GM23338 (cell line): ENCODE measurements at regions not wholly inside any gene's neighbourhood (a gene's known extent, or its start where the extent isn't known, plus 50 kb on each side); places are given as distances from the start of the nearest gene placed in this dataset.
"Not testable (repeated sequence)": the region's sequence is repeated elsewhere in the genome, so short reads cannot be mapped to it uniquely, and the experiment has no call there.

ENCODE experiments used
- ATAC-seq: fragments of 200-7000 bp; cut with Tn5 transposase; 3 replicates; pipeline ENCODE4 v1.9.1; 2020
- DNase-seq: peaks from one replicate; pipeline ENCODE4 v3.0.0-alpha.2; 2015; ENCODE audit warnings: low spot score
- H2AFZ ChIP-seq: fragments of 200-600 bp; sonication (generic); 2 replicates; pipeline ENCODE4 v1.8.0; 2016; ENCODE audit warnings: antibody characterized with exemption, mild to moderate bottlenecking, moderate library complexity
- H3F3A ChIP-seq: fragments of 200-600 bp; sonication (generic); replicated peaks from 2 replicates; pipeline ENCODE4 v1.8.0; 2017; ENCODE audit warnings: antibody characterized with exemption, mixed run types, low read depth
- H3K27ac ChIP-seq: fragments of 200-600 bp; sonication (generic); 2 replicates; pipeline ENCODE4 v1.6.1; 2016; ENCODE audit warnings: low read depth
- H3K27me3 ChIP-seq: fragments of 200-600 bp; sonication (generic); 2 replicates; pipeline ENCODE4 v1.8.0; 2016; ENCODE audit warnings: mild to moderate bottlenecking, mixed run types, moderate library complexity; ENCODE audit not compliant: insufficient read depth
- H3K36me3 ChIP-seq: fragments of 200-600 bp; sonication (generic); 2 replicates; pipeline ENCODE4 v1.8.0; 2016; ENCODE audit warnings: mild to moderate bottlenecking; ENCODE audit not compliant: insufficient read depth
- H3K4me1 ChIP-seq: fragments of 200-600 bp; sonication (generic); 2 replicates; pipeline ENCODE4 v1.8.0; 2016; ENCODE audit warnings: mild to moderate bottlenecking, moderate library complexity; ENCODE audit not compliant: insufficient read depth
- H3K4me2 ChIP-seq: fragments of 200-600 bp; sonication (generic); 2 replicates; pipeline ENCODE4 v1.7.1; 2017; ENCODE audit warnings: mixed run types
- H3K4me3 ChIP-seq: fragments of 200-600 bp; sonication (generic); 2 replicates; pipeline ENCODE4 v1.6.1; 2016; ENCODE audit warnings: mixed run types
- H3K79me2 ChIP-seq: fragments of 200-600 bp; sonication (generic); replicated peaks from 2 replicates; pipeline ENCODE4 v1.8.0; 2017; ENCODE audit warnings: mild to moderate bottlenecking; ENCODE audit not compliant: insufficient read depth
- H3K9me2 ChIP-seq: fragments of 200-600 bp; sonication (generic); 2 replicates; pipeline ENCODE4 v1.8.0; 2017; ENCODE audit not compliant: insufficient read depth
- H4K20me1 ChIP-seq: fragments of 200-600 bp; sonication (generic); replicated peaks from 2 replicates; pipeline ENCODE4 v1.8.0; 2017; ENCODE audit warnings: mild to moderate bottlenecking; ENCODE audit not compliant: insufficient read depth
- H3K27ac Mint-ChIP-seq: 2 replicates; pipeline ENCODE4 v1.8.0; 2020; ENCODE audit warnings: inconsistent platforms, mild to moderate bottlenecking, moderate library complexity, mixed read lengths
- H3K27me3 Mint-ChIP-seq: 3 replicates; pipeline ENCODE4 v1.8.0; 2022; ENCODE audit warnings: low read depth, mild to moderate bottlenecking, moderate library complexity, mixed read lengths, inconsistent platforms; ENCODE audit not compliant: insufficient read depth, poor library complexity
- H3K36me3 Mint-ChIP-seq: 3 replicates; pipeline ENCODE4 v1.8.0; 2021; ENCODE audit warnings: low read depth, mild to moderate bottlenecking, inconsistent platforms, moderate library complexity, mixed read lengths
- H3K4me1 Mint-ChIP-seq: 3 replicates; pipeline ENCODE4 v1.8.0; 2020; ENCODE audit warnings: mild to moderate bottlenecking, inconsistent platforms, mixed read lengths
- H3K4me3 Mint-ChIP-seq: 3 replicates; pipeline ENCODE4 v1.8.0; 2021; ENCODE audit warnings: moderate library complexity, mild to moderate bottlenecking, inconsistent platforms, mixed read lengths
- H3K9me3 Mint-ChIP-seq: 3 replicates; pipeline ENCODE4 v1.8.0; 2020; ENCODE audit warnings: moderate library complexity, mild to moderate bottlenecking, inconsistent platforms, mixed read lengths
- ETS1 ChIP-seq: IDR thresholded peaks from 2 replicates; pipeline ENCODE4 v1.6.1; 2016; ENCODE audit warnings: antibody characterized with exemption
- STAT1 ChIP-seq: IDR thresholded peaks from one replicate; pipeline ENCODE4 v1.6.1; 2016; ENCODE audit warnings: antibody characterized with exemption; ENCODE audit not compliant: unreplicated experiment
- ZNF114 ChIP-seq: fragments of 250-450 bp; sonication (Bioruptor Pico); IDR thresholded peaks from 2 replicates; pipeline ENCODE4 v1.5.0; 2020; ENCODE audit warnings: mild to moderate bottlenecking, moderate library complexity
- TF ChIP-seq, protein P1 (sequence below), 2 experiments: fragments of 200-600 bp in 1 of 2; sonication (generic) in 1 of 2; conservative IDR thresholded peaks; 2 replicates each; pipeline versions ENCODE4 v1.5.1 to v1.6.1; 2016 to 2017; ENCODE audit warnings: antibody characterized with exemption in 2 of 2, low read depth in 2 of 2, mild to moderate bottlenecking in 2 of 2, moderate library complexity in 1 of 2

GRCh38 chr4:126922328-126922938 is 710.3 kb upstream of the INTU start:
- not testable (repeated sequence) for H3K27me3 ChIP-seq, H3F3A ChIP-seq, H3K4me3 ChIP-seq, H3K27ac ChIP-seq, H3K9me2 ChIP-seq, DNase-seq, H3K4me3 Mint-ChIP-seq, H2AFZ ChIP-seq, H3K4me1 Mint-ChIP-seq, ATAC-seq, H3K4me2 ChIP-seq, H4K20me1 ChIP-seq, H3K27ac Mint-ChIP-seq, H3K36me3 ChIP-seq, H3K4me1 ChIP-seq, H3K79me2 ChIP-seq
- Mint-ChIP-seq H3K9me3 (peaks cover 27% of the 10 kb centered on the region), H3K36me3 (peaks cover 19% of the 10 kb centered on the region; the same call in 2 of the 3 replicates), H3K27me3 (peaks cover 10% of the 10 kb centered on the region)

DNA sequence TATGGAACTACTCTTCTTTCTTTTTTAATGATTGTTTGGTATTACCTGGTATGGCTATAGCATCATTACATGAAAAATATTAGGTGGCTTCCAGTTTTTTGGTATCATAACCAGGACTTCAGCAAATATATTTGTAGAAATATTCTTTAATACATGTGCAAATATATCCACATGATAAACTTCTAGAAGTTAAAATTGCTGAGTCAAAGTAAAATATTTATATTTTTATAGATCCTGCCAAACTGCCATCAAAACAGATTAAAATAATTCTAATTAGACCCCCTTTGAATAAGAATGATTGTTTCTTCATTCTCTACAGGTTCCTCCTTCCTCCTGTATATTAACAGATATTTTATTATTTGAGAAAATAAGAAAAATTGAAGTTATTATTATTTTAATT is 708.5 kb upstream of the INTU start:
- Mint-ChIP-seq H3K4me3 (no peak overlapping the region), H3K9me3 (peaks cover 27% of the 10 kb centered on the region), H3K4me1 (no peaks in the 10 kb centered on the region), H3K36me3 (peaks cover 19% of the 10 kb centered on the region; the same call in 2 of the 3 replicates), H3K27ac (no peak overlapping the region), H3K27me3 (peaks cover 8% of the 10 kb centered on the region)
- TF ChIP-seq ETS1 (no peak), STAT1 (no peak), ZNF114 (CRISPR knock-in tag) (no peak)
- TF ChIP-seq, protein P1, sequence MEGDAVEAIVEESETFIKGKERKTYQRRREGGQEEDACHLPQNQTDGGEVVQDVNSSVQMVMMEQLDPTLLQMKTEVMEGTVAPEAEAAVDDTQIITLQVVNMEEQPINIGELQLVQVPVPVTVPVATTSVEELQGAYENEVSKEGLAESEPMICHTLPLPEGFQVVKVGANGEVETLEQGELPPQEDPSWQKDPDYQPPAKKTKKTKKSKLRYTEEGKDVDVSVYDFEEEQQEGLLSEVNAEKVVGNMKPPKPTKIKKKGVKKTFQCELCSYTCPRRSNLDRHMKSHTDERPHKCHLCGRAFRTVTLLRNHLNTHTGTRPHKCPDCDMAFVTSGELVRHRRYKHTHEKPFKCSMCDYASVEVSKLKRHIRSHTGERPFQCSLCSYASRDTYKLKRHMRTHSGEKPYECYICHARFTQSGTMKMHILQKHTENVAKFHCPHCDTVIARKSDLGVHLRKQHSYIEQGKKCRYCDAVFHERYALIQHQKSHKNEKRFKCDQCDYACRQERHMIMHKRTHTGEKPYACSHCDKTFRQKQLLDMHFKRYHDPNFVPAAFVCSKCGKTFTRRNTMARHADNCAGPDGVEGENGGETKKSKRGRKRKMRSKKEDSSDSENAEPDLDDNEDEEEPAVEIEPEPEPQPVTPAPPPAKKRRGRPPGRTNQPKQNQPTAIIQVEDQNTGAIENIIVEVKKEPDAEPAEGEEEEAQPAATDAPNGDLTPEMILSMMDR (conservative IDR thresholded peaks at IDR 0.05; ENCODE audit: low read depth in 2 of 2): no peak
- Histone ChIP-seq H3K4me2 (no peak overlapping the region), H3K27ac (no peak overlapping the region), H3K36me3 (no peaks in the 10 kb centered on the region; the same call in 1 of the 2 replicates), H3K4me1 (no peaks in the 10 kb centered on the region), H3K4me3 (no peak overlapping the region), H3K27me3 (no peaks in the 10 kb centered on the region), H3K79me2 (no peaks in the 10 kb centered on the region), H2AFZ (no peak overlapping the region), H4K20me1 (no peaks in the 10 kb centered on the region), H3F3A (no peaks in the 10 kb centered on the region), H3K9me2 (peaks cover 12% of the 10 kb centered on the region)
- ATAC-seq (no peak), DNase-seq (no peak)

- DNase-seq, H2AFZ ChIP-seq, H3K79me2 ChIP-seq, H3K4me2 ChIP-seq, H4K20me1 ChIP-seq, H3K36me3 ChIP-seq, H3F3A ChIP-seq, H3K4me3 ChIP-seq, H3K4me1 ChIP-seq, H3K27ac Mint-ChIP-seq, H3K4me3 Mint-ChIP-seq, H3K4me1 Mint-ChIP-seq, H3K27me3 ChIP-seq, H3K27me3 Mint-ChIP-seq, H3K27ac ChIP-seq, H3K36me3 Mint-ChIP-seq, ATAC-seq: not testable (repeated sequence)
- peaks cover 12% of the 10 kb centered on the region for H3K9me2 ChIP-seq
- peaks cover 18% of the 10 kb centered on the region for H3K9me3 Mint-ChIP-seq
Measured at GRCh38 chr4:126930059-126930458, 702.7 kb upstream of the INTU start.
